ENCODE measurements at regions not wholly inside any gene's neighbourhood (a gene's known extent, or its start where the extent isn't known, plus 50 kb on each side); places are given as distances from the start of the nearest gene placed in this dataset.

DNA sequence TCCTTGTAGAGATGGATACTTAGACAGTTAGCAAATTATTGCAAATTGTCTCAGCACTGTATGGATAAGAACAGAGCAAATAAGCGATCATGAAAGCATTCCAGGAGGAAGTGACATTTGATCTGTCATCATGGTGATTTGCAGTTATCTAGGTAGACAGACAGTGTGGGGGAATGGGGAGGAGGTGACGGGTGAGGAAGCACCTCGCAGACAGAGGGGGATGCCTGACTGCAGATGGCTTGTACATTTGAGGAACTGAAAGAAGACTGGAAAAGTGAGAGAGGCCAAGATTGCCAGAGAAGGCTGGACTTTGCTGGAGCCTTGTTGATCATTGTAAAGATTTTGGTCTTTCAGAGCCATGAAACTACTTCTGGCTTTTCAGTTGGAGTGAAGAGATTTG is 318.2 kb upstream of the CELF2 start:
- Histone ChIP-seq H3K27me3 (ENCODE audit: insufficient read depth, low read length) (no peaks in the 10 kb centered on the region), H2AFZ (ENCODE audit: low read length) (no peak overlapping the region), H3K4me3 (ENCODE audit: low read depth, low read length, poor library complexity, severe bottlenecking) (no peak overlapping the region), H3K4me1 (ENCODE audit: insufficient read depth, low read length, severe bottlenecking) (no peaks in the 10 kb centered on the region), H3K9me3 (ENCODE audit: low read length) (no peaks in the 10 kb centered on the region), H3F3A (ENCODE audit: insufficient read depth, low read length) (no peaks in the 10 kb centered on the region), H3K9ac (ENCODE audit: low read length) (no peak overlapping the region), H3K27ac (ENCODE audit: low read depth, low read length, poor library complexity, severe bottlenecking) (no peak overlapping the region), H3K36me3 (ENCODE audit: insufficient read depth, low read length) (no peaks in the 10 kb centered on the region), H3K4me2 (ENCODE audit: low read length) (no peak overlapping the region), H3K79me2 (ENCODE audit: insufficient read depth, low read length) (no peaks in the 10 kb centered on the region), H4K20me1 (ENCODE audit: insufficient read depth, low read length) (no peaks in the 10 kb centered on the region), H3K9me2 (ENCODE audit: low read depth, low read length) (no peaks in the 10 kb centered on the region)
- TF ChIP-seq, protein P1, sequence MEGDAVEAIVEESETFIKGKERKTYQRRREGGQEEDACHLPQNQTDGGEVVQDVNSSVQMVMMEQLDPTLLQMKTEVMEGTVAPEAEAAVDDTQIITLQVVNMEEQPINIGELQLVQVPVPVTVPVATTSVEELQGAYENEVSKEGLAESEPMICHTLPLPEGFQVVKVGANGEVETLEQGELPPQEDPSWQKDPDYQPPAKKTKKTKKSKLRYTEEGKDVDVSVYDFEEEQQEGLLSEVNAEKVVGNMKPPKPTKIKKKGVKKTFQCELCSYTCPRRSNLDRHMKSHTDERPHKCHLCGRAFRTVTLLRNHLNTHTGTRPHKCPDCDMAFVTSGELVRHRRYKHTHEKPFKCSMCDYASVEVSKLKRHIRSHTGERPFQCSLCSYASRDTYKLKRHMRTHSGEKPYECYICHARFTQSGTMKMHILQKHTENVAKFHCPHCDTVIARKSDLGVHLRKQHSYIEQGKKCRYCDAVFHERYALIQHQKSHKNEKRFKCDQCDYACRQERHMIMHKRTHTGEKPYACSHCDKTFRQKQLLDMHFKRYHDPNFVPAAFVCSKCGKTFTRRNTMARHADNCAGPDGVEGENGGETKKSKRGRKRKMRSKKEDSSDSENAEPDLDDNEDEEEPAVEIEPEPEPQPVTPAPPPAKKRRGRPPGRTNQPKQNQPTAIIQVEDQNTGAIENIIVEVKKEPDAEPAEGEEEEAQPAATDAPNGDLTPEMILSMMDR (IDR thresholded peaks at IDR 0.05; ENCODE audit: low read length), result no peak
- TF ChIP-seq EZH2 (IDR thresholded peaks at IDR 0.05; ENCODE audit: borderline replicate concordance, low read length), result no peak

DNA sequence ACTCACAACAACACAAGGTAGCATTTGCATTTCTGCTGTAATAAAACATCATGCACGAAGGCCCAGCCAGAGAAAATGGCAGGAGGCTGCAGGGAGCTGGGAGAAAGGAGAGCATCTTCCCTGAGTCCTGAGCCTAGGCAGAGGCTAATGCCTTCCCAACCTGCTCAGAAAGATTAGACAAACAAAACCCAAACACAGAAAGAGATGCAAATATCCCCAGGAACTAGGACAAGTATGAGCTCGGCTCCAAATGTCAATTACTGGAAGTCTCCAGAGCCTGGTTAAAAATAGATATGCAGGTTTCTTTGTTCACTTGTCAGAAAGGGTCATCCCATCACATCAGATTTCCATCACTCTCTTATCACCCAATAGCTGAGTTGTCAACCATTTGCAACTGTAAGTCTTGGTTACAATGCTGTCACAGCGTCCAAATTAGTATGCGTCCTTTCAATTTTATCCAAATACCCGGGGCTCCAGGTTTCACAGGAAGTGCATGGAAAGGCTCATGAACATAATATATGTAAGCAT is 316.5 kb upstream of the CELF2 start:
- Histone ChIP-seq H3K4me2 (ENCODE audit: low read length) (no peak overlapping the region), H3K27ac (ENCODE audit: low read depth, low read length, poor library complexity, severe bottlenecking) (no peak overlapping the region), H3K9me3 (ENCODE audit: low read length) (no peaks in the 10 kb centered on the region), H3K36me3 (ENCODE audit: insufficient read depth, low read length) (no peaks in the 10 kb centered on the region), H4K20me1 (ENCODE audit: insufficient read depth, low read length) (no peaks in the 10 kb centered on the region), H3K79me2 (ENCODE audit: insufficient read depth, low read length) (no peaks in the 10 kb centered on the region), H3K9ac (ENCODE audit: low read length) (no peak overlapping the region), H3F3A (ENCODE audit: insufficient read depth, low read length) (no peaks in the 10 kb centered on the region), H3K4me3 (ENCODE audit: low read depth, low read length, poor library complexity, severe bottlenecking) (no peak overlapping the region), H3K9me2 (ENCODE audit: low read depth, low read length) (no peaks in the 10 kb centered on the region), H3K4me1 (ENCODE audit: insufficient read depth, low read length, severe bottlenecking) (no peaks in the 10 kb centered on the region), H2AFZ (ENCODE audit: low read length) (no peak overlapping the region), H3K27me3 (ENCODE audit: insufficient read depth, low read length) (no peaks in the 10 kb centered on the region)
- TF ChIP-seq, protein P1 (IDR thresholded peaks at IDR 0.05; ENCODE audit: low read length), result no peak
- TF ChIP-seq EZH2 (IDR thresholded peaks at IDR 0.05; ENCODE audit: borderline replicate concordance, low read length), result no peak

DNA sequence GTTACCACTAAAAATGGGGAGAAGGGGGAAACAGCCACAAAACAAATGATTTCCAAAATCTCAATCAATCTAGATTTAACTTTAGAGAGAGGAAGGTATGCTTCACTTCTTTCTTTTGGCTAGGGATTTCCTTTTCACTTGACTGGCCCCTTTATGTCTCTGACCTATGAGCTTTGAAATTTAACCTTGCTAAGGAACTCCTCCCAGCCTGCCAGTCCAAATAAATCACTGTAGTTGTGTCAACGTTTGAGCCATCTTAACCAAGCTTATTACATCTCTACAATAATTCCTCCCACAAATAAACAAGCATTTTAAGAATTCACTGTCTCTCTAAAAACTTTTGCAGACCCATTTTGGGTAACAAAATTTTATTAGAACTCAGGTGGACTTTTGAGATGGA is 315.5 kb upstream of the CELF2 start:
- no peak overlapping the region for H3K4me3 ChIP-seq (ENCODE audit: low read depth, low read length, poor library complexity, severe bottlenecking)
- no peaks in the 10 kb centered on the region for H3K79me2 ChIP-seq (ENCODE audit: insufficient read depth, low read length)
- H3K27me3 ChIP-seq (ENCODE audit: insufficient read depth, low read length), result no peaks in the 10 kb centered on the region

More for the DNA sequence above, 315.5 kb upstream of the CELF2 start:
- no peaks in the 10 kb centered on the region for H4K20me1 ChIP-seq (ENCODE audit: insufficient read depth, low read length)
- no peak overlapping the region for H2AFZ ChIP-seq (ENCODE audit: low read length)
- no peak overlapping the region for H3K4me2 ChIP-seq (ENCODE audit: low read length)
- H3K9ac ChIP-seq (ENCODE audit: low read length), result no peak overlapping the region
- no peaks in the 10 kb centered on the region for H3K9me2 ChIP-seq (ENCODE audit: low read depth, low read length)
- H3K36me3 ChIP-seq (ENCODE audit: insufficient read depth, low read length), result no peaks in the 10 kb centered on the region
- H3K9me3 ChIP-seq (ENCODE audit: low read length), result no peaks in the 10 kb centered on the region
- no peaks in the 10 kb centered on the region for H3K4me1 ChIP-seq (ENCODE audit: insufficient read depth, low read length, severe bottlenecking)
- no peaks in the 10 kb centered on the region for H3F3A ChIP-seq (ENCODE audit: insufficient read depth, low read length)
- no peak overlapping the region for H3K27ac ChIP-seq (ENCODE audit: low read depth, low read length, poor library complexity, severe bottlenecking)
- no peak for TF ChIP-seq EZH2 (IDR thresholded peaks at IDR 0.05; ENCODE audit: borderline replicate concordance, low read length)
- TF ChIP-seq, protein P1 (IDR thresholded peaks at IDR 0.05; ENCODE audit: low read length), result no peak
